GM03348 (cell line): ENCODE measurements at regions not wholly inside any gene's neighbourhood (a gene's known extent, or its start where the extent isn't known, plus 50 kb on each side); places are given as distances from the start of the nearest gene placed in this dataset.

ENCODE experiments used
- DNase-seq: peaks from one replicate; pipeline ENCODE4 v3.0.0; 2012; ENCODE audit warnings: low spot score

DNA sequence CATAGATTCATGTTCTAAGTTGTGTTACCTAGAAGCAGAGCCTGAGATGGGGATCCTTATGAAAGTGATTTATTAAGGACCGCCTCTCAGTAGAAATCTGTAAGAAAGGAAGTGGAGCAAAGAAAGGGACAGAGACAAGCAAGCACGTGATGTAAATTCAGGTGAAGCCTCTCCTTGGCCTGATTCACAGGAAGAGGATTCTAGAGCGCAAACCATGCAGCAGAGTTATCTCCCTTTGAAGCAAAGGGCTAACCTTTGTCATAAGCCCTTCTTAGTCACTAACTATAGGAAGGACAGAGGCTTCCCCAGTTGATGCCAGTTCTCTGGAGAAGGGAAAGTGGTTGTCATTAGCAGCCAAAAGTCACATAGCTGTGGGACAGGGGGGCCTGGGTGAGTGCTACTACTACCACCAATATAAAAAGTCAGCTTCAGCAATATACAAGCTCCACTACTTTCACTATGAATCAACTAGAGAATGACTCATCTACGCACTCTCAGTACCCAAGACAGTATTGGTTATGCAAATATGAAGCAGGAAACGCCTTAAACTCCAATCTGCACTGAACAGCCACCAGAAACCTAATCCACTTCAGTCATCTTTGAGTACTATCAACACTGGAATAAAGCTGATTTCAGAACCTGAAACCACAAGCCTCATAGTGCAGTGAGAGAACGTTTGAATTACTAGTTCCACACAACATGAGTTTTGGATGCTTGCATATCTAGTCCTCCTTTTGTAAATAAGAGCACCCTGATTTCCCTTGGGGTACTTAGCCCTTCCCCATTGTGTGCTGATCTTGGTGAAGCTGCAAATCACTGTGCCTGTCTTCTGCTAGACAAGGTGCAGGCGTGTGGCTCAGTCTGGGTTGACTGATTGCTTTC is 162.7 kb downstream of the ZNF608 start:
- peak; percentile 43 for DNase-seq

DNA sequence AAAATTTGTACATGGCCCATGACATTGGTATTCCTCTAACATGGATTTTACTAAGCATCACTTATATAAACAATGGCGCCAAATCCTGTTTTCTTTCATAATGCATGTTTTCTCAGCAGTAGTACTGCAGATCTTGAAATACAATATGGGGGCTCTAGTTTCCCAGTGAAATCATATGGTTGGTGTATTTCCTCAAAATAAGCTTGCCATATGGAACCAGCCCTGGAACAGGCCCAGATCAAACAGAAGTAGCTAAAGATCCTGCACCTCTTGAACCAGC is 163.9 kb downstream of the ZNF608 start:
- no peak for DNase-seq

DNA sequence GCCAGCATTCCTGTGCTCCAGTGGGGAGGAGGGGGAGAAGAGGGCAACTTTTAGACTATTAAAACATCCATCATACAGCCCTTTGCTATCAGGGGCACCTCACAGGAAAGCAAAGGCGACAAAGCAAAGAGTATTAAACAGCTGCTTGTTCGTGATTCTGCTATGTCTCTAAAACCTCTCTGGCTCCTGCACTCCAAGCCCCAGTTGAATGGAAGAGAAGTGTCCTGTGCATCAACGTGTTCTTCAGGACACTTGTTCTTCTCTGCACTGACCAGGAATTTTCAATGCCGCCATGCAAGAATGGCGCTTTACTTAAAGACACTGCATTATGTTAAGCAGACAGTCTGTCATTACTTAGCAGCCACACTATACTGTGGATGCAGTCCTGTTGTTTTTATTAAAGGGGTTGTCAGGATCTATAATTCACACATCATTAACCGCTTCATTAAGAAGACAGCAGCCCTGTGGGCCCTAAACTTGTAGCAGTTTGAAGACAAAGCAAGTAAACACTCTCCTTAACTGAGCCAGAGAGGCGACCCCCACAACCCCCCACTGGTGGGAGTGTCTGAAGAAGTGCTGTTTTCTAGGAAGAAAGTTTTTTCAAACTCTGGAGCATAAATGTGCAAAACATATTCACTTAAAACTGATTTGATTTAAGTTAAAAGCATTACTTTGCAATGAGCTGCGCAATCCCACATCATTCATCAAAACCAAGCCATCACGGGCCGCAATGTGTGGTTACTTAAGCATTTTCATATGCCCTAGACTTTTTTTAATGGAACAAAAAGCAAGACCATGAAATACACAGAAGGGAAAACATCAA is 164.5 kb downstream of the ZNF608 start:
- no peak for DNase-seq

DNA sequence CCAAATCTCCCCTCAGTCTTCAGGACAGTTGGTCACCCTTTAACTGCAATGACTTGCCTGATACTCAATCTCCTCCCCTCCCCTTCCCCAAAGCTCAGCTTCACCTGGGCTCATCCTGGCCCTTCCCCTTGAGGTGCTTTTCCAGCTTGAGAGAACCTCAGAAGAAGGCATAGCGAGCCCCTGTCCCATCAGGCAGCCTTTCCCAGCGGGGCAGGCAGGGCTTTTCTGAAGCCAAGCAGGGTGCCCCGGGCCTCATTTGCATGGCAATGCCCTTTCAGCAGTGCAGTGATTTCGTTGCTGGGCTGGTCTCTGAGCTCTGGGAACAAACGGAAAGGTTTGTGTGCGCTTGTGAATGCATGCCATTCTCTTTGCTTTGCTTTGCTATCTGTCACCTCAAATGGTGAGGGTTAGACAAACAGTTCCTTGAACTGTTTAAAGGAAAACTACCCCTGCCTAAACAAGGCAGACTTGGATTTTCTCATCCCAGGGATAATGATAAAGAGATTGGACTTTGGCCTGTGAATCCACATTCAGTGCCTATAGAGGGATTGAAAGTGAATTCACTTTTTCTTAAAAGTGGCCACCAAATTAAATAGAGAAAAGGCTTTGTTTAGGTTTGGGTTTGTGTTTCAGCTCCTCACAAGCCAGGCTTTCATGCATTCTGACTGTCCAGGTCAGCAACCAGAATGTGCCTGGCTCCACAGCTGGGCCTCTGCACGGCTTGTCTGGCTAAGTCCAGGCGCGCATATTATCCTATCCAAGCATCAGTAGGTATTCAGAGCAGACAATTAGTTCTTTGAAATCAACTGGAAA is 165.3 kb downstream of the ZNF608 start:
- no peak for DNase-seq

DNA sequence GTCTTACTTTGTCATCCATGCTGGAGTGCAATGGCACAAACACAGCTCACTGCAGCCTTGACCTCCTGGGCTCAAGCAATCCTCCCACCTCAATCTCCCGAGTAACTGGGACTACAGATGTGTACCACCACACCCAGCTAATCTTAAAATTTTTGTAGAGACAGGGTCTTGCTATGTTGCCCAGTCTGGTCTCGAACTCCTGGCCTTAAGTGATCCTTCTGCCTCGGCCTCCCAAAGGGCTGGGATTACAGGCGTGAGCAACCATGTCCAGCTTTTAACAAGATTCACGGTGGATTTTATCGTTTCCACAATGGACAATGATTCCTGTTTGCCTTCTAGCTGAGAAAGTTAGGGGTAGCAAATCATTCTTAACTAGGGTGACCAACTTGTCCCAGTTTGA is 165.9 kb downstream of the ZNF608 start:
- DNase-seq: no peak

DNA sequence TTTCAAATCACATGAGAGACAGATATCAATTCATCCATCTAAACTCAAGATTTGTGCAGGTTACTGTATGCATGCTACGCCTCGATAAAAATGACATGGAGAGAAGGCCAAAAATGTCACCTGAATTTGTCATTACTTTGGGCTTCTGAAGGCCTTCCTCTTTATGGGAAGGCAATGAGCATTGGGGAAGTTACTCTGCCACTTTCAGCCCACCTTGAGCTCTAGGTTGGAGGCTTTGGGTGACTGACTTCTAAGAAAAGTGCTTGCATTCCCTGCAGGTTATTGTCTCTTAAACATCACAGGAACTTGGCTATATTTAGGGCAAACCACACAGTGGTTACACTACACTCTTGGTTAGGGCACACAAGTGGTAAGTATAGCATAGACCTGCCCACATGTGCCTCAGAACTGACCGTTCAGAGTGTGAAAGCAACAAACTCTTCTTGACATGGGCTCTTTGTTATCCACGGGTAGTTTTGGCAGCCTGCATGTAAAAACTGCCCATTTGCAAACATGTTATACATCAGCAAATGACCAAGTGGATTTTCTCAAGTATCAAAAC is 169.5 kb downstream of the ZNF608 start:
- no peak for DNase-seq

DNA sequence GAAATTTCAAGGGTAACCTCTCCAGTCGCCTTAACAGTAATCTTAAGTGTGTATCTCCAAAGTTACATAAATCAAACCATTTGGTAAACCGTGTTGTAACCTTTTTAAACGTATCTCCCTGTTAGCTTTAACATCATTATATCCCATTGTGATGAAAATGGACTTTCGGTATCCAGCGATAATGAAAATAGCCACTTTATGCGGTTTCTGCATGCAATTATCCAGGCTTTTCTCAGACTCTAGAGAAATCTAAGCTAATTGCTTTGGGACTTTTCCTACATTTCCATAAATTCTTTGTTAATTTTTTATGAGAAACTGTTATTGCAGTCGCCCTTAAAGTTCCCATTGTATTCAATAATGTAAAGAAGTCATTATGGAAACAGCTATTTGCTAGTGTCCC is 170.7 kb downstream of the ZNF608 start:
- no peak for DNase-seq

DNA sequence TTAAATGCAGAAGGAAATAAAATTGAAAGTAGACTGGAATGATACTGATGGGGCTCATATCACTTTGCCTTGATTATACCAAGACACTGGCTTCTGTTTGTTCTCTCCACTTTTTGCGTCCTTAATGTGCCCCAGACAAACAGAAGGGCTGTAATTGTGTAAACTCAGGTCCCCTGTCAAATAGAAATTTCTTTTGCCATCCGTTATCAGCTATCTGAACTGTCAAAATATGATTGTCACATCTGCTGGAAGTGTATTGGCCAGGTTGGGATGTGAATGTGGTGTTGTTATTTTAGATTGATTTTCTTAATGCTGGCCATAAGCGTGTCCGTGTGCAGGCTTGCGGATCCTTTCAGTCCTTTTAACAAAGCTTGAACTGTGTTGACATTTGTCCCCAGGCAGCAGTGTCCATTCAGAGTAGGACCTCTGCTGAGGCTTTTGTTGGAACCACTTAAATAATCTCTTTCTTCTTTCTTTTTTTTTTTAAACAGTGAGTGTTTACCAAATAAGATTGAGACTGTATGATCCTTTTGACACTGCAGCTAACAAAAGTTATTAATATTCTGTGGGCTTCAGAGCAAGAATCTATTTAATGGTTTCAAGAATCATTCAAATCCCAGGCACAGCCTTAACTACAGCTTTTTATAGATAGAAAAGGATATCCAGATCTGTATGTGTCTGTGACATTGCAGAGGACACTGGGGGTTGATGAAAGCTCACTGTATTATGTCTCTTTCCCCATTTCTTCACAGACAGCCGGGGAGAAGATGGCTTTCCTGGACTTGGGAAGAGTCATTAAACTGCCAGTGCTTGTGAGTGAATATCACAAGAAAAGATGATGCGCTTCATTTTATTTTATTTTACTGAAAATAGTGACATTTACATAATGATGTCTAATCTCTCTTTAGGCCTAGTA is 171.7 kb downstream of the ZNF608 start:
- DNase-seq: no peak

DNA sequence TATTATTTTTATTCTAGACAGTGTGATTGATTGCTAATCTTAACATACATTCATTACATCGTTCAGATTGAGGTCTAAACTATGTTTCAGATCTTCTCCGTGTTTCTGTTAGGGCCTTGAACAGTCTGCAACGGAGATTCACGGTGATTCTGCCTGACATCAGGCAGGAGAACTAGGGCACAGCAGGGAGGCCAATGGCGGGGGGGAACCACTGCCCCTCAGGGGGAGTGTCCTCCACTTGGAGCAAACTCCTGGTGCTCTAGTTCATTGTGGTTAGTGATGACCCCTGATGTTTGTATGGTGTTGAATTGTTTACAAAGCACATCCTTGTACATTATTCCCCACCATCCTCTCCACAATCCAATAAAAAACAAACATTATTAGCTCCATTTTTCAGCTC is 173.5 kb downstream of the ZNF608 start:
- DNase-seq: no peak

DNA sequence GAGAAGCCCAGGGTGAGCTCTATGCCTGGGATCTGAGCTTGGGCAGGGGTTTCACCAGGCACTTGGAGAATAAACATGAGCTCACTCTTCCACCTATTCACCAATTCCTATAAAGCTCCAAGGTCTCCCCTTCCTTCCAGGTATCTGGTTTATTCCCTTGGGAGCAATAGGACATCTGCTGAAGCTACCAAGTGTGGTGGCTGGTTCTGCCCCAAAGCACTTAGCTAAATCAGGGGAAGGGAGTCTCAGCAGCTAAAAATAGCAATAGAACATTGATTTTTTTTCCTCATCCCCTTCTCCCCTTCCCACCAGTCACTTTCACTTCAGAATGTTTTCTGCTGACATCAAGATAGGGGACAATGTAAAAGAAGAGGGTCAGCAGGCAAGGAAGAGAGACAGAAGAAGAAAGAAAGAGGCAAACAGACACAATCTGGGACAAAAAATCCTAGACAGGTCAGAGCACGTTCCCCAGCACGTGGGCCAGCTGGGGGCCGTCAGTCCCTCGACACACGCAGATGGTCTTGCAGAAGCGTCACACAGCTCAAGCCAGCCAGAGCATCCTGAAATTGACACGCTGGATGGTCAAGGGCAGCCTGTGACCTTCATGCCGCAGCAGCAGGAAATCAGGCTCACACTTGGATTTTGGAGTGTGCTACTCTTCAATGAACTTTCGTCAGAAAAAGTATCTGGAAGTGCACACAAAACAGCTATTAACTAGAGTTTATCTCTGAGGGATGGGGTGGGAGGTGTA is 176.0 kb downstream of the ZNF608 start:
- no peak for DNase-seq

DNA sequence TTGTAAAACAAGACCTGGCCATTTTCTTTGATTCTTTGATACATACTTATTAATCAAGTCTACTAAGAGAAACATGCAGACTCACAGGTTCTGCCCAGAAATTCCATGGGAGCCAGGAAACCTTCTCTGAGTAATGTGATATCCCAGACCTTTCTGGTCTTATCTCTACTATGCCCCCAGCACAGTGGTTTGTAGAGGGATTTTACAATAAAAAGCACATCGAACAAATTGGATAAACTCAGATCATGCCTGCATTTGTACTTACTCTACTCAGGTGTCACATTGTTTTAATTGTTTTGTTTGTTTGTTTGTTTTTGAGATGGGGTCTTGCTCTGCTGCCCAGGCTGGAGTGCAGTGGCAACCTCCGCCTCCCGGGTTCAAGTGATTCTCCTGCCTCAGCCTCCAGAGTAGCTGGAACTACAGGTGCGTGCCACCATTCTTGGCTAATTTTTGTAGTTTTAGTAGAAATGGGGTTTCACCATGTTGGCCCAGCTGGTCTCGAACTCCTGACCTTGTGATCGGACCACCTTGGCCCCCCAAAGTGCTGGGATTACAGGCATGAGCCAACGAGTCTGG is 179.5 kb downstream of the ZNF608 start:
- no peak for DNase-seq

DNA sequence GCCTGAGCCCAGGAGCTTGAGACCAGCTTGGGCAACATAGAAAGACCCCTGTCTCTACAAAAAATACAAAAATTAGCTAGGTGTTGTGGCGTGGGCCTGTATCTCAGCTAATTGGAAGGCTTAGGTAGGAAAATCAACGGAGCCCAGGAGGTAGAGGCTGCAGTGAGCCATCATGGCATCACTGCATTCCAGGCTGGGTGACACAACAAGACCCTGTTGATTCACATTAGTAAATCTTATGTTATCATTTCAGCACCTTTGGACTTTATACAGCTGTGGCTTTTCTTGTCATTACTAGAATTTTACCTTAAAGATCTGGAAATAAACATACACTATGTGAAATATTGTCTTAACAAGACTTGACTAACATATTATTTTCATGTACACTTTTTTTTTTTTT is 185.0 kb downstream of the ZNF608 start:
- no peak for DNase-seq

DNA sequence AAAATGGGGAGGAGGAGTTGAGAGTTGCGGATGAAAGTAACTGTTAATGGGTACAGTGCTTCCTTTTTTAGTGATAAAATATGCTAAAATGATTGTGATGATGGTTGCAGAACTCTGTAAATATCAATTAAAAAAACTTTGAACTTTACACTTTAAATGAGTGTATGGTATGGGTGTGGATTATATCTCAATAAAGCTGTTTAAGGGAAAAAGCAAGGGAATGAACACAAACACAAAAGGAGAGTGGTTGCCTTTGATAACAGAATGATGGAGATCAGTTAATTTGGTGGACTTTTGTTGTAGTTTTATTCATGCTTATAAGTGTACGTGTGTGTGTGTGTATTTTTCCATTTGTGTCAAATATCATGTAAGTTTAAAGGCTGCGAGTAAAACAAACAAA is 186.1 kb downstream of the ZNF608 start:
- DNase-seq: no peak

DNA sequence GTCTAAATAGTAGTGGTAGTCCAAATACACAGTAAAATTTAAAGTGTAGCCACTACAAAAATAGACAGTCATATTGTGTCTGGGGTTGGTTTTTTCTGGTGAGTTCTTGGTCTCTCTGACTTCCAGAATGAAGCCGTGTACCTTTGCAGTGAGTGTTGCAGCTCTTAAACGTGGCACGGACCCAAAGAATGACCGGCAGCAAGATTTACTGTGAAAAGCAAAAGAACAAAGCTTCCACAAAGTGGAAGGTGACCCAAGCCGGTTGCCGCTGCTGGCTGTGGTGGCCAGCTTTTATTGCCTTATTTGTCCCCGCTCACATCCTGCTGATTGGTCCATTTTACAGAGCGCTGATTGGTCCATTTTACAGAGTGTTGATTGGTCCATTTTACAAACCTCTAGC is 188.7 kb downstream of the ZNF608 start:
- no peak for DNase-seq

DNA sequence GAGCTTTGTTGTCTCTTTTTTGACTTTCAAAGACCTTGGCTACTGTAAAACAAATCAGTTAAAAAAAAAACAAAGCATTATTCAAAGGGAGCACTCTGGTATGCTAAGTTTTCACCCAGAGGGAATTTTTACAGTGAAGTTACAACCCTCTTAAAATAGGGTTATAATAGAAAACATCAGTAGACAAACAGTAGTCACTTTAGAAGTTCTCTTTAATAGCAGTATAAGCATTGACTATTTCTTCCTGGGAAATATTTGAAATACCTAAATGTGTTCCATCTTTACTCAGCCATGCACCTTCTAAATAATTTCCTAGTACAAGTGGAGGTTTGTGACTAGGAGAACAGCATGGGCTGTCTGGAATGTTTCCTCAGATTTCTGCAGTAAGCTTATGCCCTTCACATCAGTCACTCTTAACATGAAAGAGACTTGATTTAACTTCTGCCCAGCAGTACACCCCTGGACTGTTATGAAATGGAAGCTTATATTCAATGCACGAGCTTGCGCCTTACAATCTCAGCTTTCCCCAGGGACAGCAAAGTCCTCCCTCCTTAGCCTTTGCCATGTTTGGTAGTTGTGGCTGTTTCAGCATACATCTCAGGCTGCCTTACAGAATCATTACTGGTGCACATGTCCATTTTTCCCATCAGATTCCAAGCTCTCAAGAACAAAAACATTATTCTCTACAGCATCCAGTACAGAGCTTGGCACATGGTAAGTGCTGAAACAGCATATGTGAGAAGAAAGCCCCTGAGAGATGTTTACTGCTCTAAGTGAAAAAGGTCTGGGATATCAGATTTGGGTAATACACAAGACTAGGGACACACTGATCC is 191.5 kb downstream of the ZNF608 start:
- no peak for DNase-seq

DNA sequence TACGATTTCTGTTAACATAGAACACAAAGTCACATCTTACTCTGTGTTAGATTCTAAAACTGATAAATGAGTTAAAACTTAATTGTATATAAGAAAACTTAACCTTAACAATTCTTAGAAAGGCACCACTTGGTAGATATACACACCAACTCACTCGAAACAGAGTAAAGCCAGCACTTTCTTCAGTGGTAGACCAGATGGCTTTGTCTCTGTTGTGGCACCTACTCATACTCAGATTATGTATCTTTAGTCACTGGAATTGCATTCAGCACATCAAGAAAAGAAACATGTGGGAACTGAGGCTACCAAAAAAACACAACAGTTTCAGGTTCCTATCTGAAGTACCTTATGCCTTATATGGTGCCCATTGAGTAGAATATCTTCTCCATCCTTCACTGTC is 192.5 kb downstream of the ZNF608 start:
- DNase-seq: no peak

DNA sequence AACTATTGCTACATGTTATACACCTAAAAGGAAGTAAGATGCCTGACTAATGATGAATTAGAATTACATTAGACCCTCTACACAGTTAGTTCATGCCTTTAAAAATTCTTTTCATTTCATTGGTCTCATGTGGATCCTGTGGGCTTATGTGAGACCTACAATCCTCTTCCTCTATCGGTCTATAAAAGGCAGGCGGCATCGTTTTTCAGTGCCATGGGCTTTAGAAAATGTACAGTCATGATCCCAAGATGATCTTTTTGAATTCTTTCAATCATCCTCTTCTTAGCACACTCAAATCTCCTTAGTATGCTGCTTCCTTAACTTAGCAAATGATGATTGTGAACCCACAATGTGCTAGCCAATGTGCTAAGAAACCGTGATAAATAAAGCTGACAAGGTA is 193.9 kb downstream of the ZNF608 start:
- DNase-seq: no peak

DNA sequence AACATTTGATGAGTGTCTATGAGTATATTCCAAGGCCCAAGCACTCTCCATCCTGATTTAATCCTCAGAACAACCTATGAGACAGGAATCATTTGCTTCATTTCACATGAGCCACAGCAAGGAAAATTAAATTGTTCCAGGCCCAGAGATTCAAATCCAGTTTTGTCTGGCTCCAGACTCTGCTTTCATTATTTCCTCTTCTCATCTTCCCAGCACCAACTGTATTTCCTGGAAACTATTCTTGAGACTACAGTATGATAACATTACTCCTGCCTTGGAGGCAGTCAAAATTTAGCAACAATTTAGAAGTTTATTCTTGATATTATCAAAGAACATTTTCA is 194.5 kb downstream of the ZNF608 start:
- no peak for DNase-seq

DNA sequence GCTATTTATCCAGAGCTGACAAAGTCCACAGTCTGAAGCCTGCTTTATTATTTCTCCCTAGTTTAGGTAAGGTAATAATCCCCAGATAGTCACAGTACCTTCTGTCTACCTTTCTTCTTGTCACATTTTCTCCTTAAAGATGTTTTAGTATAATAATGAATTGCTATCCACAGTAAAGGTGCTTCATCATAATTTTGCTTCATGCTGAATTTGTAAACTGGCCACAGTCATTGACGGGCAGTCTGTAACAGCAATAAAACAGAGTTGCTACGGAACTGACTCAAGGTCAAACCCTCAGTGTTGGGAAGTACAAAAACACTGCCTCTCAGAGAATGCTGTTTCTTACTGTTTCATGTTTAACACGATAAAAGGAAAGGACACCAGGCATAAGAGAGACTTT is 195.7 kb downstream of the ZNF608 start:
- no peak for DNase-seq
